Kidney epithelial cell (primary cell): ENCODE measurements at regions not wholly inside any gene's neighbourhood (a gene's known extent, or its start where the extent isn't known, plus 50 kb on each side); places are given as distances from the start of the nearest gene placed in this dataset.

Experiments used
- DNase-seq: peaks from one replicate; pipeline ENCODE4 v3.0.0-alpha.2; 2010; ENCODE audit warnings: low read depth
- H3K27me3 ChIP-seq: 2 replicates; pipeline ENCODE4 v1.6.0; 2011; ENCODE audit warnings: low read length; ENCODE audit not compliant: control insufficient read depth, insufficient read depth
- H3K36me3 ChIP-seq: 2 replicates; pipeline ENCODE4 v1.5.1; 2011; ENCODE audit warnings: low read length; ENCODE audit not compliant: control insufficient read depth, insufficient read depth
- H3K4me3 ChIP-seq: 2 replicates; pipeline ENCODE4 v1.5.1; 2011; ENCODE audit warnings: low read depth, mild to moderate bottlenecking, control low read depth, low read length
- CTCF ChIP-seq: IDR thresholded peaks from 2 replicates; pipeline ENCODE4 v1.5.1; 2011; ENCODE audit warnings: mild to moderate bottlenecking, moderate library complexity, low read length, control low read depth, inconsistent platforms; ENCODE audit not compliant: insufficient read depth, poor library complexity, severe bottlenecking

GRCh38 chr4:11542952-11543351 lies 114.3 kb upstream of the HS3ST1 start:
- DNase-seq = no peak
- no peak for TF ChIP-seq CTCF
- no peaks in the 10 kb centered on the region for H3K27me3 ChIP-seq

GRCh38 chr4:11537846-11538245 lies 109.2 kb upstream of the HS3ST1 start:
- TF ChIP-seq CTCF = no peak
- Histone ChIP-seq H3K36me3 (no peaks in the 10 kb centered on the region), H3K27me3 (no peaks in the 10 kb centered on the region), H3K4me3 (no peak overlapping the region)
- DNase-seq = no peak

More at GRCh38 chr4:11542952-11543351, 114.3 kb upstream of the HS3ST1 start:
- Histone ChIP-seq H3K36me3 (no peaks in the 10 kb centered on the region), H3K4me3 (no peak overlapping the region)

GRCh38 chr4:11535333-11535732 lies 106.6 kb upstream of the HS3ST1 start:
- no peak for DNase-seq
- no peaks in the 10 kb centered on the region for H3K27me3 ChIP-seq
- TF ChIP-seq CTCF = no peak

GRCh38 chr4:11534623-11535302 lies 106.1 kb upstream of the HS3ST1 start:
- Histone ChIP-seq H3K27me3 (no peaks in the 10 kb centered on the region), H3K36me3 (no peaks in the 10 kb centered on the region), H3K4me3 (no peak overlapping the region)
- TF ChIP-seq CTCF = no peak
- DNase-seq = no peak

More at GRCh38 chr4:11535333-11535732, 106.6 kb upstream of the HS3ST1 start:
- H3K4me3 ChIP-seq = no peak overlapping the region
- no peaks in the 10 kb centered on the region for H3K36me3 ChIP-seq

GRCh38 chr4:11532138-11532537 lies 103.4 kb upstream of the HS3ST1 start:
- no peaks in the 10 kb centered on the region for H3K36me3 ChIP-seq
- DNase-seq = no peak
- no peak for TF ChIP-seq CTCF

GRCh38 chr4:11529625-11530201 lies 101.0 kb upstream of the HS3ST1 start:
- TF ChIP-seq CTCF = no peak
- Histone ChIP-seq H3K27me3 (no peaks in the 10 kb centered on the region), H3K36me3 (no peaks in the 10 kb centered on the region), H3K4me3 (no peak overlapping the region)
- DNase-seq = no peak

More at GRCh38 chr4:11532138-11532537, 103.4 kb upstream of the HS3ST1 start:
- no peak overlapping the region for H3K4me3 ChIP-seq
- no peaks in the 10 kb centered on the region for H3K27me3 ChIP-seq
